ENCODE measurements at regions not wholly inside any gene's neighbourhood (a gene's known extent, or its start where the extent isn't known, plus 50 kb on each side); places are given as distances from the start of the nearest gene placed in this dataset.

- H3K4me3 ChIP-seq (ENCODE audit: low read depth, low read length) = no peak overlapping the region
- no peak for DNase-seq (ENCODE audit: low read depth)
- no peak for TF ChIP-seq CTCF (IDR thresholded peaks at IDR 0.05; ENCODE audit: control insufficient read depth, extremely low read depth, insufficient read depth)
Observed at GRCh38 chr13:71219698-71220415, 647.1 kb downstream of the DACH1 start.

GRCh38 chr13:71218960-71219359, 648.0 kb downstream of the DACH1 start:
- TF ChIP-seq CTCF (IDR thresholded peaks at IDR 0.05; ENCODE audit: control insufficient read depth, extremely low read depth, insufficient read depth) = peak; percentile 32
- H3K4me3 ChIP-seq (ENCODE audit: low read depth, low read length) = no peak overlapping the region
- peak; percentile 3 for DNase-seq (ENCODE audit: low read depth)

GRCh38 chr13:71217827-71218226, 649.2 kb downstream of the DACH1 start:
- TF ChIP-seq CTCF (IDR thresholded peaks at IDR 0.05; ENCODE audit: control insufficient read depth, extremely low read depth, insufficient read depth) = no peak
- no peak overlapping the region for H3K4me3 ChIP-seq (ENCODE audit: low read depth, low read length)
- no peak for DNase-seq (ENCODE audit: low read depth)

GRCh38 chr13:71214821-71215220, 652.2 kb downstream of the DACH1 start:
- no peak for TF ChIP-seq CTCF (IDR thresholded peaks at IDR 0.05; ENCODE audit: control insufficient read depth, extremely low read depth, insufficient read depth)
- no peak overlapping the region for H3K4me3 ChIP-seq (ENCODE audit: low read depth, low read length)
- DNase-seq (ENCODE audit: low read depth) = no peak

GRCh38 chr13:71214357-71214756, 652.6 kb downstream of the DACH1 start:
- no peak overlapping the region for H3K4me3 ChIP-seq (ENCODE audit: low read depth, low read length)
- TF ChIP-seq CTCF (IDR thresholded peaks at IDR 0.05; ENCODE audit: control insufficient read depth, extremely low read depth, insufficient read depth) = no peak
- DNase-seq (ENCODE audit: low read depth) = no peak

GRCh38 chr13:71213252-71213821, 653.7 kb downstream of the DACH1 start:
- H3K4me3 ChIP-seq (ENCODE audit: low read depth, low read length) = no peak overlapping the region
- no peak for TF ChIP-seq CTCF (IDR thresholded peaks at IDR 0.05; ENCODE audit: control insufficient read depth, extremely low read depth, insufficient read depth)
- no peak for DNase-seq (ENCODE audit: low read depth)

- no peak for TF ChIP-seq CTCF (IDR thresholded peaks at IDR 0.05; ENCODE audit: control insufficient read depth, extremely low read depth, insufficient read depth)
- no peak overlapping the region for H3K4me3 ChIP-seq (ENCODE audit: low read depth, low read length)
- DNase-seq (ENCODE audit: low read depth) = no peak
Observed at GRCh38 chr13:71210861-71211260, 656.1 kb downstream of the DACH1 start.

All from LNCaP clone FGC (cell line).